Adipocyte (in vitro differentiated cells): ENCODE measurements at regions not wholly inside any gene's neighbourhood (a gene's known extent, or its start where the extent isn't known, plus 50 kb on each side); places are given as distances from the start of the nearest gene placed in this dataset.

Experiments used
- DNase-seq: peaks from one replicate; pipeline ENCODE4 v3.0.0-alpha.2; 2015; ENCODE audit warnings: low read depth
- H3K27me3 ChIP-seq: replicated peaks from 2 replicates; pipeline ENCODE4 v1.7.0; 2013; ENCODE audit warnings: mild to moderate bottlenecking, low read length, moderate library complexity; ENCODE audit not compliant: control insufficient read depth, insufficient read depth
- H3K36me3 ChIP-seq: 2 replicates; pipeline ENCODE4 v1.7.0; 2013; ENCODE audit warnings: low read length, mild to moderate bottlenecking, moderate library complexity; ENCODE audit not compliant: control insufficient read depth, insufficient read depth, severe bottlenecking
- H3K4me1 ChIP-seq: 2 replicates; pipeline ENCODE4 v1.7.0; 2013; ENCODE audit warnings: mild to moderate bottlenecking, low read length, moderate library complexity; ENCODE audit not compliant: control insufficient read depth, insufficient read depth
- H3K4me3 ChIP-seq: 2 replicates; pipeline ENCODE4 v1.7.0; 2013; ENCODE audit warnings: mild to moderate bottlenecking, low read length, moderate library complexity
- H3K9ac ChIP-seq: 2 replicates; pipeline ENCODE4 v1.7.0; 2013; ENCODE audit warnings: mild to moderate bottlenecking, low read length, moderate library complexity
- H3K9me3 ChIP-seq: 2 replicates; pipeline ENCODE4 v1.7.0; 2013; ENCODE audit warnings: mild to moderate bottlenecking, low read length, moderate library complexity; ENCODE audit not compliant: control insufficient read depth

DNA sequence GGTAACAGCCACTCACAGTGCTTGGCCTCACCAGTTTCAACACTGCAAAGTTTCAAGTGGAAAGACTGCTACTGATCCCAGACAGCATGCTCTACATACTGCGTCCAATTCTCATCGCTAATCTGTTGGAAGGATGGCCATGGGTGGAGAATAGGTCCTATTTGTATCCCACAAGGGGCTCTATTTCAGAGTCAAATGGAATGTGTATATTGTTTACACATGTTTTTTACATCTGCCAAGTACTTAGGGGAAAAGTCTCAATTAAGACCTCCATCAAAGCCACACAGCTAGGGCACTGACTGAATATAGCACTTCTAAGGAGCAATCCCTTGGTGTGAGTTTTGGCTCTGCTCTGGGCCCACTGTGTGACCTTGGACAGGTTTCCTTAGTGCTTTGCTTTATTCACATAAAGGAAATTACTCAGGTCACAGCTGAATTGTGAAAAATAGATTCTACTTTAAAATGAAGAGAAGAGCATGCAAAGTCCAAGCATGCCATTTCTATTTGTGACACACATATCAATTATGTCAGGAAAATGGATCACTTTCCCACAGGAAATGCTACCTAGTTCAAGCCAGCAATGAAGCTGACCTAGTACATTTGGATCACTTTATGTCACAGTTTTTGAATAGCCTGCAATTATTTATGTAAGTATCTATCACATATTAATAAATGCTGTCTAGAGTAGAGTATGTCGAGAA is 112.9 kb upstream of the STK17B start:
- H3K4me1 ChIP-seq, result peaks cover 19% of the 10 kb centered on the region
- H3K9ac ChIP-seq, result peak overlapping the region; percentile 72
- H3K36me3 ChIP-seq, result no peaks in the 10 kb centered on the region
- peak overlapping the region; percentile 55 for H3K4me3 ChIP-seq
- peak; percentile 67 for DNase-seq
- H3K9me3 ChIP-seq, result no peaks in the 10 kb centered on the region
- no peaks in the 10 kb centered on the region for H3K27me3 ChIP-seq

DNA sequence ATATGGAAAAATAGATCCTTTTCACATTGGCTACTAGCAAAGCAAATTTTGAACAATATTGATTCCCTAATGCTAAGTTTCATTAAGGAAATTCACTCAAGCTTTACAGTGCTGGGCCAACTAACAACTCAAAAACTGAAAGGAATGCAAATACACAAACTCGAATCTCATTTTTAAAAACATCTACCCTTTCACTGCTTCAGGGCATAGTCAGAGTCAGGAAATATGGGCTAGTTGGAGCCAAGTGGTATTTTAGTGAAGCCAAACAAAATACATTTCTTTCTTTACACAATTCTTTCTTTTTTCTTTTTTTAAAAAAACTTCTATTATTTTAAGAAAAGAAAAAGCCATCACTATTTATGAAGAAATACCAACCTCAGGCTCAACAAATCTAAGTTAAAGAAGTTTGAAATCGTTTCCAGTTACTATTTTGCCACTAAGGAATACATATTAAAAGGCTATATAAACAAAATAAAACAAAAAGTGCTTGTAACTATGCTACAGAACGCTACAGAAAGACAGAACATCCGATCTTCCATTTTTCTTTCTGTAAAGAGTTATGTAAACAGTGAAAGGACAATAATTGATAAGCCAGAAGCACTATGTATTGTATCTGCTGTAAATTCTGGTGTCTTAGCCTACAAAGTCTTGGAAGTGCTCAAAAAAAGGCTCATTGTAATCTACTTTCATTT is 113.6 kb upstream of the STK17B start:
- no peaks in the 10 kb centered on the region for H3K27me3 ChIP-seq
- H3K4me3 ChIP-seq, result peak overlapping the region; percentile 55
- H3K4me1 ChIP-seq, result peaks cover 19% of the 10 kb centered on the region
- DNase-seq, result peak; percentile 82
- no peaks in the 10 kb centered on the region for H3K9me3 ChIP-seq
- no peaks in the 10 kb centered on the region for H3K36me3 ChIP-seq
- H3K9ac ChIP-seq, result peak overlapping the region; percentile 72

DNA sequence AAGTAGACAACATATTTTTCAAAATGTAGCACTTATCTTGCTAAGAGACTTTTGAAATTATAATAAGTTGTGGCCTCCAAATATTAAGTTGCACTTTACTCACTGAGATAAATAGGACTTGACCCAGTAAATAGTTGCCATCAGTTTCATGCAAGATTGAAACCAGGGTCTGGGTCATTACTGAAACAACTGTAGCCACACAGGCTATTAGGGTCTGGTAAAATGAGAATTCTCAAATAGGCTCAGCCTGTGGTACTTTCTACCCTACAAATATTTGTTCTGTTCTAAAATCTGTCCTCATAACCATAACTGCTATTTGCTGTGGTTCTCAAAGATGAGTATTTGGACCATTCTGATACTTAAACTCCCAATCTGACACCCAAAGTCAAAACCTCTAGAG is 115.4 kb upstream of the STK17B start:
- H3K9ac ChIP-seq, result no peak overlapping the region
- no peak for DNase-seq

DNA sequence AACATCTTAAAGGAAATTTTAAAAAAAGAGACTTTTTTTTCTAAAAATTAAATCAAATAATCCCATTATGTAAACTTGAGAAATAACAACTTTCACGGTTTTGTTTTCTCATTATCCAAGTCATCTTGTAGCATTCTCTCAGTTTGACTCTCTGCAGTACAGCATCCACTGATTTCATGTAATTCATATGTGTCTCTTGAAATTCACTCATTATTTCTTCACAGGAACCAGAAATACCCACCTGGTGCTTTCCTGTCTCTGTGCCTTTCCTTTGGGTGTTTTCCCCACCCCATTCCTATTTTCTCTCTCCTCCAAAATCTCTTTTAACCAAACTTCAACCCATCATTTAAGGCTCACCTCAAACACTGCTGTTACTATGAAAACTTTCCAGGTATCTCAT is 116.1 kb upstream of the STK17B start:
- Histone ChIP-seq H3K9me3 (no peaks in the 10 kb centered on the region), H3K4me3 (no peak overlapping the region), H3K9ac (no peak overlapping the region), H3K4me1 (peaks cover 19% of the 10 kb centered on the region), H3K36me3 (no peaks in the 10 kb centered on the region), H3K27me3 (no peaks in the 10 kb centered on the region)
- no peak for DNase-seq

More for the DNA sequence above, 115.4 kb upstream of the STK17B start:
- Histone ChIP-seq H3K4me3 (no peak overlapping the region), H3K36me3 (no peaks in the 10 kb centered on the region), H3K4me1 (peaks cover 19% of the 10 kb centered on the region), H3K9me3 (no peaks in the 10 kb centered on the region), H3K27me3 (no peaks in the 10 kb centered on the region)

GRCh38 chr2:196288006-196288538 is 116.7 kb upstream of the STK17B start:
- Histone ChIP-seq H3K36me3 (no peaks in the 10 kb centered on the region), H3K9ac (no peak overlapping the region), H3K4me1 (peaks cover 19% of the 10 kb centered on the region), H3K9me3 (no peaks in the 10 kb centered on the region), H3K27me3 (no peaks in the 10 kb centered on the region), H3K4me3 (no peak overlapping the region)
- DNase-seq, result no peak

- no peak overlapping the region for H3K4me3 ChIP-seq
- H3K36me3 ChIP-seq, result no peaks in the 10 kb centered on the region
- H3K27me3 ChIP-seq, result no peaks in the 10 kb centered on the region
- no peak overlapping the region for H3K9ac ChIP-seq
- peaks cover 18% of the 10 kb centered on the region for H3K4me1 ChIP-seq
- no peaks in the 10 kb centered on the region for H3K9me3 ChIP-seq
- DNase-seq, result no peak
These were observed 117.6 kb upstream of the STK17B start for GRCh38 chr2:196289000-196289399.

DNA sequence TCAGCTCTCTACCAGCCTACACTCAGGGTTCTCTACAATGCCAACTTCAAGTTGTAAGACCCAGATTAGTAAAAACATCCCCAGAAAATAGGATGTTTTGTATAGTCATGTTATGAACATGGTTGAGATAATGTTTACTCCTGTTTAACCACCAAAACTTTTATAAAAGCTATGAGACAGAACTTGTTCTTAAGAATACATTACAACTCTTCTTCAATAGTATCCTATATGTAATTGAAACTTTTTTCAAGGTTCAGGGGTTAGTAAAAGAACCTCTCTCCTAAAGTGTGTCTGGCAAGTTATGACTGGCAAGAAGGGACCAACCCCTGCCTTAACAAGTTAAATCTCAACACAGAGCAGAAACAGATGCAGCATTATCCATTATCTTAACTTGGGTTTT is 118.8 kb upstream of the STK17B start:
- Histone ChIP-seq H3K9ac (no peak overlapping the region), H3K4me3 (no peak overlapping the region), H3K9me3 (no peaks in the 10 kb centered on the region), H3K36me3 (no peaks in the 10 kb centered on the region), H3K4me1 (peaks cover 17% of the 10 kb centered on the region), H3K27me3 (no peaks in the 10 kb centered on the region)
- no peak for DNase-seq

GRCh38 chr2:196290569-196290968 is 119.2 kb upstream of the STK17B start:
- peaks cover 19% of the 10 kb centered on the region for H3K4me1 ChIP-seq
- H3K9ac ChIP-seq, result no peak overlapping the region
- H3K9me3 ChIP-seq, result no peaks in the 10 kb centered on the region
- H3K4me3 ChIP-seq, result no peak overlapping the region
- H3K36me3 ChIP-seq, result no peaks in the 10 kb centered on the region
- no peaks in the 10 kb centered on the region for H3K27me3 ChIP-seq
- DNase-seq, result no peak

DNA sequence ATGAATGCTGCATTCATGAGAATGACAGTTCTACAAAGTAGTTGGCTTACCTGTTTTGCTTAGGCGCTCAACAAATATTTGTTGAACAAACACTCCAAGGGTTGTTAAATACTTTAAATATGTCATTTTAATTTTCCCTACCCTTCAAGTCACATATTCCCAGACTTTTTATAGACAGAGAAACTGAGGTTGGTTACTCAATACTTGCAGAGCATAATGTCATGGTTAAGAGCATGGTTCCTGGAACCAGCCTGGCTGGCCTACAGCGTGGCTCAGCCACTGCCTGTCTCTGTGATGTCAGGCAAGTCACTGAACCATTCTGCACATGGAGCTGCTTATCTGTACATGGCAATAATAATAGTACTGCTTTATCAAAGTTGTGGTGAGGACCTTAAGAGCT is 120.0 kb upstream of the STK17B start:
- DNase-seq, result no peak
- H3K36me3 ChIP-seq, result no peaks in the 10 kb centered on the region
- H3K9ac ChIP-seq, result no peak overlapping the region
- H3K4me3 ChIP-seq, result no peak overlapping the region
- peaks cover 22% of the 10 kb centered on the region for H3K4me1 ChIP-seq
- H3K9me3 ChIP-seq, result no peaks in the 10 kb centered on the region
- H3K27me3 ChIP-seq, result no peaks in the 10 kb centered on the region

DNA sequence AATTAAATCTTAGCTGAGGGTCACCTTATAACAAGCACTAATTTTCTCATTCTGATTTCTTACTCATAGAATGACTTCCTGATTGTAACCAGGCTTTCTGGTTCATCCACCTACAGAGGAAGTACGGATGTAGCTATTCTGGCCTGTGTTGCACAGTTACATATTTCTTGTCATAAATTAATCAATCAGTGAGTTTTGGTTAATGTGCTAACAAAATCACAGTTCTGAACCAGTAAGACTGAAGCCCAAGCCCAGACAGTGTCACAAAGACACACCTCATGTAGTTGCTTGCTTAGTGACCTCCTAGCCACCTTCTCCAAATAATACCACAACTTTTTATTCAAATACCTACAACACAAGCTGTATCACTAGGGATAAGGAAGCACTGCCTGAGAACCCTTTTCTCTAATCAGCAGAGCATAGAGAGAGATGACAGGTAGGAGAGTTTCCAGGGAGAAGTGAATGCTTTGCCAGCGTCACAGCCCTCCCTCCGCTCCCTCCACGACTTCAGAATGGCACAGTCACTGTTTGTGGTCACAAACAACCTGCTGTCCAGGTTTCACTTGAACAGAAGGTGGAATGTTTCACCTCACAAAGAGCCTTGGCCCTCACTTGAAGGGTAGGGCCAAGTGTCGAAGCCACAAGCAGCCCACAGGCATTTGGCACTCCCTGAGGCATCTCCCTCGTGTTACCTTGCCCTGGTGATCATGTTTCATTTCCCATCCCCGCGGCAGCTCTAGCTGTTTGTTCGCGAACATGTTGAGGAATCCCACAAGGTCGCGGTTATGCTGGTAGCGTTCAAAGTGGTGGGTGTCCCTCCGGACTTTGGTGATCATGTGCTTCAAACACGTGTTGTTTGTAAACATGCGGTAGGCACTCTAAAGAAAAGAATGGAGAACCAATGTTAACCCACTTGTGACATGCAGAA is 120.8 kb upstream of the STK17B start:
- Histone ChIP-seq H3K9me3 (no peaks in the 10 kb centered on the region), H3K4me3 (no peak overlapping the region), H3K27me3 (no peaks in the 10 kb centered on the region), H3K4me1 (peaks cover 22% of the 10 kb centered on the region), H3K9ac (no peak overlapping the region), H3K36me3 (no peaks in the 10 kb centered on the region)
- DNase-seq, result peak; percentile 37
